GM12878 (cell line): ENCODE measurements at regions not wholly inside any gene's neighbourhood (a gene's known extent, or its start where the extent isn't known, plus 50 kb on each side); places are given as distances from the start of the nearest gene placed in this dataset.
A peak's percentile ranks its signal among the peaks of the same experiment; 100 is the strongest.

Experiments
- ATAC-seq: fragments of 200-7000 bp; cut with Tn5 transposase; 3 replicates; pipeline ENCODE4 v1.9.1; 2020; ENCODE audit warnings: mild to moderate bottlenecking, moderate library complexity
- BruUV-seq: library from RNA; stranded (reverse); fragments of 400-500 nt; replicated peaks from 2 replicates; lab custom pipeline; 2021; lab: Mats Ljungman, UMichigan
- CTCF ChIA-PET: fragments of 300-600 bp; sonication (Branson Sonifier 250); formaldehyde crosslinking; extraction: SDS; loops from one replicate; lab custom pipeline; 2021; ENCODE audit warnings: inconsistent platforms; lab: Yijun Ruan, JAX
- POLR2A ChIA-PET: fragments of 350-600 bp; formaldehyde crosslinking; extraction: SDS; loops from one replicate; lab custom pipeline; 2021; ENCODE audit warnings: inconsistent platforms; lab: Charles Lee
- RAD21 ChIA-PET: fragments of 300-600 bp; sonication (Branson Sonifier 250); formaldehyde crosslinking; loops from one replicate; lab custom pipeline; 2023; ENCODE audit warnings: antibody characterized with exemption; ENCODE audit not compliant: unreplicated experiment; lab: Charles Lee
- SMC1A ChIA-PET: fragments of 300-600 bp; sonication (Branson Sonifier 250); formaldehyde crosslinking; loops from one replicate; lab custom pipeline; 2023; ENCODE audit not compliant: unreplicated experiment, uncharacterized antibody; lab: Charles Lee
- DNase-seq: peaks from one replicate; pipeline ENCODE4 v3.0.0-alpha.2; 2011; ENCODE audit warnings: low read depth, low spot score
- FAIRE-seq: peaks from 3 replicates; lab custom pipeline; 2011; peaks lifted over from hg19 to GRCh38; lab: Jason Lieb, UNC
- H2AFZ ChIP-seq: 2 replicates; pipeline ENCODE4 v1.6.0; 2011; ENCODE audit warnings: low read depth, low read length, control low read depth; ENCODE audit not compliant: control insufficient read depth
- H3K27ac ChIP-seq: 2 replicates; pipeline ENCODE4 v1.5.1; 2011; ENCODE audit warnings: control low read depth; ENCODE audit not compliant: control insufficient read depth, insufficient read depth
- H3K27me3 ChIP-seq, 2 experiments: replicated peaks in 1 of 2; 2 replicates each; pipeline versions ENCODE4 v1.6.0 to v1.6.1; 2011; ENCODE audit warnings: low read length in 1 of 2; ENCODE audit not compliant: control insufficient read depth in 2 of 2, insufficient read depth in 2 of 2
- H3K36me3 ChIP-seq, 2 experiments: 2 replicates each; pipeline ENCODE4 v1.5.1; 2011; ENCODE audit warnings: low read length in 1 of 2; ENCODE audit not compliant: control insufficient read depth in 2 of 2, insufficient read depth in 2 of 2
- H3K4me1 ChIP-seq: 2 replicates; pipeline ENCODE4 v1.6.1; 2011; ENCODE audit warnings: mild to moderate bottlenecking, low read length, moderate library complexity, mixed read lengths; ENCODE audit not compliant: control insufficient read depth, insufficient read depth
- H3K4me2 ChIP-seq: 2 replicates; pipeline ENCODE4 v1.6.0; 2011; ENCODE audit warnings: control low read depth; ENCODE audit not compliant: control insufficient read depth, insufficient read depth
- H3K4me3 ChIP-seq: fragments of 200-600 bp; sonication (generic); 2 replicates; pipeline ENCODE4 v1.5.1; 2016
- H3K79me2 ChIP-seq: 2 replicates; pipeline ENCODE4 v1.6.0; 2011; ENCODE audit warnings: low read length; ENCODE audit not compliant: control insufficient read depth, insufficient read depth
- H3K9ac ChIP-seq: 2 replicates; pipeline ENCODE4 v1.8.0; 2011; ENCODE audit warnings: low read length, control low read depth, mixed read lengths; ENCODE audit not compliant: control insufficient read depth, insufficient read depth
- H3K9me3 ChIP-seq: replicated peaks from 3 replicates; pipeline ENCODE4 v1.5.1; 2011; ENCODE audit warnings: mild to moderate bottlenecking, low read length; ENCODE audit not compliant: control insufficient read depth, insufficient read depth
- H4K20me1 ChIP-seq: 2 replicates; pipeline ENCODE4 v1.6.0; 2011; ENCODE audit not compliant: control insufficient read depth, insufficient read depth
- CBFB ChIP-seq: IDR thresholded peaks from 2 replicates; pipeline ENCODE4 v1.6.1; 2016; ENCODE audit warnings: antibody characterized with exemption, low read depth
- NR2C1 ChIP-seq: fragments of 450-650 bp; IDR thresholded peaks from 2 replicates; pipeline ENCODE4 v1.6.1; 2017; ENCODE audit warnings: antibody characterized with exemption, mild to moderate bottlenecking, moderate library complexity
- SIN3A ChIP-seq: IDR thresholded peaks from 2 replicates; pipeline ENCODE4 v1.6.1; 2012; ENCODE audit warnings: low read depth, low read length, improper control_type of control experiment
- SIX5 ChIP-seq: IDR thresholded peaks from 2 replicates; pipeline ENCODE4 v1.6.1; 2011; ENCODE audit warnings: mild to moderate bottlenecking, low read depth, low read length, moderate library complexity; ENCODE audit not compliant: severe bottlenecking
- ZNF217 ChIP-seq: fragments of 450-650 bp; IDR thresholded peaks from 2 replicates; pipeline ENCODE4 v1.6.1; 2017; ENCODE audit warnings: antibody characterized with exemption, mild to moderate bottlenecking
- WGBS: methylation state at CpG from one replicate; pipeline ENCODE4 v1.1.6; 2016; ENCODE audit warnings: low lambda C conversion rate; ENCODE audit not compliant: insufficient replicate concordance, insufficient coverage; ENCODE audit errors: missing lambda C conversion rate; 5-methylcytosine and 5-hydroxymethylcytosine counted together
- in situ Hi-C: fragments of 300-500 bp; cut with MboI; formaldehyde crosslinking; loops from 9 replicates; pipeline ENCODE4 v1.14.3; 2018; ENCODE audit warnings: mixed read lengths
- intact Hi-C: fragments of 100-400 bp; cut with micrococcal nuclease; formaldehyde crosslinking; loops from one replicate; pipeline ENCODE4 v1.14.2; 2022; ENCODE audit not compliant: unreplicated experiment
- TF ChIP-seq, protein P1 (sequence below): IDR thresholded peaks from 2 replicates; pipeline ENCODE4 v1.6.1; 2011; ENCODE audit warnings: low read depth, low read length, improper control_type of control experiment, borderline replicate concordance

DNA sequence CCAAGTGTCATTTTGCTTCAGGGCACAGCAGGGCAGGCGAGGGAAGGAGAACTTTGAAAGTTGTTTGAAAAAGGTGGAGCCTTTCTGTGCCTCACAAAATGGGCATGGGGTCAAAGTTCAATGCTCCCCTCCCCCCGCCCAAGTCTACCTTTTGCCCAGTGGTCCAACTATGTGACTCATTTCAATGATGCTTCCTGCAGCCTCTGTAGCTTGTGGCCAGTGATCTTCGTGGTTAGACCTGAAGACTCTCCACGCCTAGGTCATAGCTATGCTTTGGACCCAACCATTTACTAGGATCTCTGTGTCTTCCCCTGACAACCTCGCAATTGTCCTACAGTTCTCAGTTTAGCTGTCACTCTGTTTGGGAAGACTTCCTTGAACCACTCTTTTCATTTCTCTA is 280.3 kb upstream of the GJB5 start:
- WGBS = 0% methylated on average over 5 of the region's 5 CpGs
- H3K4me1 ChIP-seq = no peaks in the 10 kb centered on the region
- H2AFZ ChIP-seq = no peak overlapping the region
- DNase-seq (no peak), FAIRE-seq (no peak), ATAC-seq (no peak)
- H3K9ac ChIP-seq = no peak overlapping the region
- no peak overlapping the region for H3K4me3 ChIP-seq
- BruUV-seq = no TSS peak
- H4K20me1 ChIP-seq = no peaks in the 10 kb centered on the region
- in situ Hi-C loops = no loop called here
- no peaks in the 10 kb centered on the region for H3K79me2 ChIP-seq
- TF ChIP-seq SIN3A (no peak), NR2C1 (0 out of 2 replicates have a peak, but pooled peaks have one; percentile 10)
- RAD21 ChIA-PET = no interaction called here
- no peaks in the 10 kb centered on the region for H3K36me3 ChIP-seq
- SMC1A ChIA-PET = interaction anchor here (1.1 to 1.6 kb wide), 2 partner anchors 56 to 120 kb away, joined by 3 to 4 read pairs; no protein-coding TSS in a partner anchor
- intact Hi-C loops = no loop called here
- POLR2A ChIA-PET = no interaction called here
- H3K9me3 ChIP-seq = no peaks in the 10 kb centered on the region
- H3K27ac ChIP-seq = no peak overlapping the region
- H3K4me2 ChIP-seq = no peak overlapping the region
- CTCF ChIA-PET = interaction anchor here (0.6 to 2.5 kb wide), 2 partner anchors 9 to 15 kb away, joined by 5 to 7 read pairs; no protein-coding TSS in a partner anchor
- H3K27me3 ChIP-seq = no peaks in the 10 kb centered on the region

DNA sequence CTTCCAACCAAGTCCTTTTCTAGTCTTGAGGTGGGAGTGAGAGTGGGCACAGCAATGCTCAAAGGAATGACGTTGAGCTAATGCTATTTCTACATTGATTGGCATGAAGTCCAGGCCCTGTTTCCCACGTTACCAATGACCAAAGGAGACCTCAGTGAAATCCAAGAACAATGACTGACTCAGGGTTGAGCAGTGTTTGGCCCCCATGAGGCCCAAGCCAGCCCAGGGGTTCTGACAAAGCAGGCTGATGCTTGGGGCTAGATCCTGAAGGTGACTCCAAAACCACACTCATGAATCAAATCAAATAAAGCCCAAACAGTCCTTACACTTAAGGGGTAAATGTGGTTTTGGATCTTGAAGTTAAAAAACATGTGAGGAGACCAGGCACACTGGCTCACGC is 278.5 kb upstream of the GJB5 start:
- H3K79me2 ChIP-seq = no peaks in the 10 kb centered on the region
- no peak overlapping the region for H3K9ac ChIP-seq
- H2AFZ ChIP-seq = no peak overlapping the region
- H3K36me3 ChIP-seq = no peaks in the 10 kb centered on the region
- no peaks in the 10 kb centered on the region; the same call in 2 of the 3 replicates for H3K9me3 ChIP-seq
- POLR2A ChIA-PET = no interaction called here
- CTCF ChIA-PET = interaction anchor here (2.5 kb wide), 1 partner anchor 16 kb away, joined by 7 read pairs; no protein-coding TSS in a partner anchor
- no peak for DNase-seq
- BruUV-seq = no TSS peak
- no peak overlapping the region for H3K4me2 ChIP-seq
- H3K4me3 ChIP-seq = no peak overlapping the region
- H3K27ac ChIP-seq = no peak overlapping the region
- no peak for ATAC-seq
- no peaks in the 10 kb centered on the region for H4K20me1 ChIP-seq
- H3K27me3 ChIP-seq = no peaks in the 10 kb centered on the region
- TF ChIP-seq CBFB = no peak
- TF ChIP-seq SIX5 = no peak
- TF ChIP-seq ZNF217 = no peak
- TF ChIP-seq, protein P1, sequence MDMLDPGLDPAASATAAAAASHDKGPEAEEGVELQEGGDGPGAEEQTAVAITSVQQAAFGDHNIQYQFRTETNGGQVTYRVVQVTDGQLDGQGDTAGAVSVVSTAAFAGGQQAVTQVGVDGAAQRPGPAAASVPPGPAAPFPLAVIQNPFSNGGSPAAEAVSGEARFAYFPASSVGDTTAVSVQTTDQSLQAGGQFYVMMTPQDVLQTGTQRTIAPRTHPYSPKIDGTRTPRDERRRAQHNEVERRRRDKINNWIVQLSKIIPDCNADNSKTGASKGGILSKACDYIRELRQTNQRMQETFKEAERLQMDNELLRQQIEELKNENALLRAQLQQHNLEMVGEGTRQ = no peak
- no peaks in the 10 kb centered on the region for H3K4me1 ChIP-seq
- SMC1A ChIA-PET = interaction anchor here (0.6 to 1.6 kb wide), 2 partner anchors 16 to 17 kb away, joined by 3 to 4 read pairs; no protein-coding TSS in a partner anchor
- no peak for FAIRE-seq
- in situ Hi-C loops = no loop called here
- intact Hi-C loops = no loop called here
- RAD21 ChIA-PET = no interaction called here
- 17% methylated on average over 3 of the region's 3 CpGs for WGBS
